Astrocyte (in vitro differentiated cells and primary cell): ENCODE measurements at regions not wholly inside any gene's neighbourhood (a gene's known extent, or its start where the extent isn't known, plus 50 kb on each side); places are given as distances from the start of the nearest gene placed in this dataset.

ENCODE experiments used
- DNase-seq: peaks from one replicate; pipeline ENCODE4 v3.0.0-alpha.2; 2010; ENCODE audit warnings: low read depth
- FAIRE-seq: peaks from 2 replicates; lab custom pipeline; 2011; peaks lifted over from hg19 to GRCh38; lab: Jason Lieb, UNC
- H2AFZ ChIP-seq: 2 replicates; pipeline ENCODE4 v1.6.0; 2012; ENCODE audit warnings: low read depth, low read length, inconsistent platforms
- H3K27ac ChIP-seq: 2 replicates; pipeline ENCODE4 v1.5.1; 2011; ENCODE audit warnings: low read depth, low read length, inconsistent platforms
- H3K27me3 ChIP-seq: 2 replicates; pipeline ENCODE4 v1.6.0; 2011; ENCODE audit warnings: low read length, inconsistent platforms; ENCODE audit not compliant: insufficient read depth
- H3K36me3 ChIP-seq: 2 replicates; pipeline ENCODE4 v1.5.1; 2011; ENCODE audit warnings: low read length, inconsistent platforms; ENCODE audit not compliant: insufficient read depth
- H3K4me1 ChIP-seq: 2 replicates; pipeline ENCODE4 v1.5.1; 2011; ENCODE audit warnings: low read length, inconsistent platforms; ENCODE audit not compliant: insufficient read depth
- H3K4me2 ChIP-seq: 2 replicates; pipeline ENCODE4 v1.6.0; 2012; ENCODE audit warnings: low read length, inconsistent platforms
- H3K4me3 ChIP-seq: 2 replicates; pipeline ENCODE4 v1.5.1; 2011; ENCODE audit warnings: low read depth, mild to moderate bottlenecking, low read length, inconsistent platforms; ENCODE audit not compliant: insufficient read depth
- H3K79me2 ChIP-seq: 2 replicates; pipeline ENCODE4 v1.6.0; 2012; ENCODE audit warnings: mild to moderate bottlenecking, low read length, inconsistent platforms; ENCODE audit not compliant: insufficient read depth
- H3K9ac ChIP-seq: 2 replicates; pipeline ENCODE4 v1.6.0; 2012; ENCODE audit warnings: mild to moderate bottlenecking, low read length, inconsistent platforms
- H3K9me3 ChIP-seq: 2 replicates; pipeline ENCODE4 v1.5.1; 2012; ENCODE audit warnings: low read depth, mild to moderate bottlenecking, low read length, inconsistent platforms; ENCODE audit not compliant: insufficient read depth
- H4K20me1 ChIP-seq: 2 replicates; pipeline ENCODE4 v1.6.0; 2012; ENCODE audit warnings: low read length, inconsistent platforms; ENCODE audit not compliant: insufficient read depth
- H3K27ac Mint-ChIP-seq: one replicate; pipeline ENCODE4 v1.8.0; 2021; ENCODE audit warnings: mild to moderate bottlenecking, mixed read lengths; ENCODE audit not compliant: unreplicated experiment
- H3K27me3 Mint-ChIP-seq: one replicate; pipeline ENCODE4 v1.8.0; 2021; ENCODE audit warnings: low read depth, mixed read lengths; ENCODE audit not compliant: unreplicated experiment
- H3K36me3 Mint-ChIP-seq: one replicate; pipeline ENCODE4 v1.8.0; 2021; ENCODE audit warnings: low read depth, mixed read lengths; ENCODE audit not compliant: unreplicated experiment
- H3K4me1 Mint-ChIP-seq: one replicate; pipeline ENCODE4 v1.8.0; 2021; ENCODE audit warnings: low read depth, mixed read lengths; ENCODE audit not compliant: unreplicated experiment
- H3K4me3 Mint-ChIP-seq: one replicate; pipeline ENCODE4 v1.8.0; 2021; ENCODE audit warnings: mild to moderate bottlenecking, moderate library complexity, mixed read lengths; ENCODE audit not compliant: unreplicated experiment
- H3K9me3 Mint-ChIP-seq: one replicate; pipeline ENCODE4 v1.8.0; 2021; ENCODE audit warnings: mild to moderate bottlenecking, mixed read lengths; ENCODE audit not compliant: unreplicated experiment
- EZH2 ChIP-seq: IDR thresholded peaks from 2 replicates; pipeline ENCODE4 v1.6.1; 2012; ENCODE audit warnings: mild to moderate bottlenecking, low read length, inconsistent platforms; ENCODE audit not compliant: insufficient read depth
- TF ChIP-seq, protein P1 (sequence below): IDR thresholded peaks from 2 replicates; pipeline ENCODE4 v1.5.1; 2011; ENCODE audit warnings: low read depth, mild to moderate bottlenecking, inconsistent platforms, low read length, moderate library complexity; ENCODE audit not compliant: insufficient read depth

DNA sequence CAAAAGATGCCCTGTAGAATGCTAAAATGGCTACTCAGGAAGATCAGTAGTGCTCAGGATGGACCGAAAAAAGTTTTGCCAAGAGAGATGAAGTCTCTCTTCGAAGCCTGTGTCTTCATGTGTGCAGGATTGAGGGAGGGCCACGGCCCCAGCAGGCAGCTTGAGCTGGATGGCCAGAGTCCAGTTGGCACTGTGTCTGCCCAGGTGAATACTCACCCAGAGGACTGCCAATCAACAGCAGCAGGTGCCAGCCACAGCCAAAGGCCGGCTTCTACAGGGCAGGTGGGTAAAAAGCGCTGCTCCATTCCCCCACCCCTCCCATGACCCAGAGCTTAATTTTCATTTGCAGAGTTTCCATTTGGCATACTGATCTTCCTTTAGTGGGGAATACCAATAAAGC, 287.9 kb upstream of the ZNF608 start:
- H3K9me3 ChIP-seq: no peaks in the 10 kb centered on the region
- H3K4me2 ChIP-seq: no peak overlapping the region
- Mint-ChIP-seq H3K36me3 (no peaks in the 10 kb centered on the region), H3K27ac (no peak overlapping the region), H3K27me3 (peaks cover 4% of the 10 kb centered on the region), H3K4me1 (peaks cover 13% of the 10 kb centered on the region), H3K4me3 (no peak overlapping the region), H3K9me3 (peaks cover 5% of the 10 kb centered on the region)
- H3K79me2 ChIP-seq: no peaks in the 10 kb centered on the region
- H3K4me3 ChIP-seq: no peak overlapping the region
- DNase-seq: no peak
- H2AFZ ChIP-seq: no peak overlapping the region
- no peak for FAIRE-seq
- no peaks in the 10 kb centered on the region for H3K4me1 ChIP-seq
- no peaks in the 10 kb centered on the region for H3K27me3 ChIP-seq
- no peaks in the 10 kb centered on the region for H3K36me3 ChIP-seq
- H4K20me1 ChIP-seq: no peaks in the 10 kb centered on the region
- no peak overlapping the region for H3K27ac ChIP-seq
- H3K9ac ChIP-seq: no peak overlapping the region
- TF ChIP-seq EZH2: no peak
- TF ChIP-seq, protein P1, sequence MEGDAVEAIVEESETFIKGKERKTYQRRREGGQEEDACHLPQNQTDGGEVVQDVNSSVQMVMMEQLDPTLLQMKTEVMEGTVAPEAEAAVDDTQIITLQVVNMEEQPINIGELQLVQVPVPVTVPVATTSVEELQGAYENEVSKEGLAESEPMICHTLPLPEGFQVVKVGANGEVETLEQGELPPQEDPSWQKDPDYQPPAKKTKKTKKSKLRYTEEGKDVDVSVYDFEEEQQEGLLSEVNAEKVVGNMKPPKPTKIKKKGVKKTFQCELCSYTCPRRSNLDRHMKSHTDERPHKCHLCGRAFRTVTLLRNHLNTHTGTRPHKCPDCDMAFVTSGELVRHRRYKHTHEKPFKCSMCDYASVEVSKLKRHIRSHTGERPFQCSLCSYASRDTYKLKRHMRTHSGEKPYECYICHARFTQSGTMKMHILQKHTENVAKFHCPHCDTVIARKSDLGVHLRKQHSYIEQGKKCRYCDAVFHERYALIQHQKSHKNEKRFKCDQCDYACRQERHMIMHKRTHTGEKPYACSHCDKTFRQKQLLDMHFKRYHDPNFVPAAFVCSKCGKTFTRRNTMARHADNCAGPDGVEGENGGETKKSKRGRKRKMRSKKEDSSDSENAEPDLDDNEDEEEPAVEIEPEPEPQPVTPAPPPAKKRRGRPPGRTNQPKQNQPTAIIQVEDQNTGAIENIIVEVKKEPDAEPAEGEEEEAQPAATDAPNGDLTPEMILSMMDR: no peak

DNA sequence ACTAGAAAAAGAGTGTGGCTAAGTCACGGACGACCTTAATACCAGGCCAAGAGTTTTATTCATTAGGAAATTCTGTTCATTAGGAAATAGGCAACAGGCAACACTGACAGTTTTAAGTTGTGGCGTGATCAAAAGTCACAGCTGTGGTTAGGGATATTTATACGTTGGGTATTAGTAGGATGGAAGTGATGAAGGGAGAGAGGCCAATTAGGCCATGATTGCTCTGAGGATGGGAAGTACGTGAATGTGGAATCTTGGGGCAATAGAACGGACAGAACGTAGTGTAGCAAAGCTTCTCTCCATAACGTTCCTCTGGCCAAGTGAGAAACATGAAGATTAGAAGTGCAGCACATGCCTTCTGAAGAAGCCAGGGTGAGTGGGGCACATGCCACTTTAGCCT, 290.1 kb upstream of the ZNF608 start:
- Histone ChIP-seq H3K9me3 (no peaks in the 10 kb centered on the region), H3K4me1 (no peaks in the 10 kb centered on the region), H3K36me3 (no peaks in the 10 kb centered on the region), H3K27me3 (no peaks in the 10 kb centered on the region), H3K79me2 (no peaks in the 10 kb centered on the region), H2AFZ (no peak overlapping the region), H3K27ac (no peak overlapping the region), H3K9ac (no peak overlapping the region), H3K4me3 (no peak overlapping the region), H3K4me2 (no peak overlapping the region), H4K20me1 (no peaks in the 10 kb centered on the region)
- Mint-ChIP-seq H3K36me3 (no peaks in the 10 kb centered on the region), H3K4me3 (no peak overlapping the region), H3K27me3 (peaks cover 4% of the 10 kb centered on the region), H3K9me3 (peaks cover 4% of the 10 kb centered on the region), H3K27ac (no peak overlapping the region), H3K4me1 (peaks cover 14% of the 10 kb centered on the region)
- TF ChIP-seq, protein P1: no peak
- TF ChIP-seq EZH2: no peak
- FAIRE-seq (no peak), DNase-seq (no peak)

DNA sequence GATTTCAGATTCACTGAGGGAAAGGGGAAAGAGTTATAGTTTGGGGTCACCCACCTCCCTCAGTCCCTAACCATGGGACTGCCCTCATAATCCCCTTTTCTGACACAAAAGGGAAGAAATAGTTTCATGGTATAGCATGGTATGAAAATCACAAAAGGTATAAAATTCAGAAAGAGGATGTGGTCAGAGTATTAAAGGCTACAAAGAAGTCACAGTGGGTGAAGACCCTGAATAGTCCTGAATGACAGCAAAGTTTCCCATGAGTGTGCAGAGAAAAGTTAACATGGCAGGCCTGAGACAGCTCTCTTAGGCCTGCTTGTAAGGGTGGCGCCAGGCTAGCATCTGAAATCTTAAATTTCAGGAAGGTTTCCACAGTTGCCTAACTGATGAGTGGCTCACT, 290.6 kb upstream of the ZNF608 start:
- Histone ChIP-seq H3K9ac (no peak overlapping the region), H3K4me2 (no peak overlapping the region), H3K9me3 (no peaks in the 10 kb centered on the region), H2AFZ (no peak overlapping the region), H3K4me3 (no peak overlapping the region), H3K27ac (no peak overlapping the region), H4K20me1 (no peaks in the 10 kb centered on the region), H3K36me3 (no peaks in the 10 kb centered on the region), H3K27me3 (no peaks in the 10 kb centered on the region), H3K4me1 (no peaks in the 10 kb centered on the region), H3K79me2 (no peaks in the 10 kb centered on the region)
- Mint-ChIP-seq H3K4me3 (no peak overlapping the region), H3K9me3 (peaks cover 4% of the 10 kb centered on the region), H3K36me3 (no peaks in the 10 kb centered on the region), H3K27ac (no peak overlapping the region), H3K27me3 (peaks cover 4% of the 10 kb centered on the region), H3K4me1 (peaks cover 18% of the 10 kb centered on the region)
- FAIRE-seq: no peak
- DNase-seq: no peak
- TF ChIP-seq, protein P1: no peak
- no peak for TF ChIP-seq EZH2
